SK-N-SH treated with all-trans-retinoic acid at 6 μM for 48 hours (cell line): ENCODE measurements at regions not wholly inside any gene's neighbourhood (a gene's known extent, or its start where the extent isn't known, plus 50 kb on each side); places are given as distances from the start of the nearest gene placed in this dataset.

Experiments
- CSDC2 ChIP-seq: fragments of 250-450 bp; sonication (Bioruptor Pico); IDR thresholded peaks from 2 replicates; pipeline ENCODE4 v1.5.0; 2020; ENCODE audit warnings: mild to moderate bottlenecking, moderate library complexity
- ISL1 ChIP-seq: fragments of 250-450 bp; sonication (Bioruptor Pico); IDR thresholded peaks from 2 replicates; pipeline ENCODE4 v2.1.2; 2022; ENCODE audit warnings: mild to moderate bottlenecking, moderate library complexity
- RARB ChIP-seq: fragments of 250-450 bp; sonication (Bioruptor Pico); IDR thresholded peaks from 2 replicates; pipeline ENCODE4 v1.8.0; 2021; ENCODE audit warnings: mild to moderate bottlenecking, moderate library complexity
- TCF4 ChIP-seq: fragments of 250-450 bp; sonication (Bioruptor Pico); IDR thresholded peaks from 2 replicates; pipeline ENCODE4 v1.8.0; 2021; ENCODE audit warnings: mild to moderate bottlenecking, moderate library complexity, borderline replicate concordance
- TOX ChIP-seq: fragments of 250-450 bp; sonication (Bioruptor Pico); IDR thresholded peaks from 2 replicates; pipeline ENCODE4 v1.8.0; 2021; ENCODE audit warnings: mild to moderate bottlenecking, moderate library complexity, borderline replicate concordance
- ZFP30 ChIP-seq: fragments of 450-650 bp; formaldehyde crosslinking; IDR thresholded peaks from 2 replicates; pipeline ENCODE4 v1.5.0; 2022; ENCODE audit warnings: mild to moderate bottlenecking, moderate library complexity
- ZNF565 ChIP-seq: fragments of 450-650 bp; formaldehyde crosslinking; conservative IDR thresholded peaks from 2 replicates; pipeline ENCODE4 v1.5.0; 2020; ENCODE audit warnings: low read depth, mild to moderate bottlenecking, moderate library complexity
- ZNF70 ChIP-seq: fragments of 450-650 bp; formaldehyde crosslinking; IDR thresholded peaks from 2 replicates; pipeline ENCODE4 v1.5.0; 2020; ENCODE audit warnings: mild to moderate bottlenecking, moderate library complexity
- TF ChIP-seq, protein P1 (sequence below): fragments of 250-450 bp; sonication (Bioruptor Pico); IDR thresholded peaks from 2 replicates; pipeline ENCODE4 v1.8.0; 2020; ENCODE audit warnings: mild to moderate bottlenecking, moderate library complexity, borderline replicate concordance

DNA sequence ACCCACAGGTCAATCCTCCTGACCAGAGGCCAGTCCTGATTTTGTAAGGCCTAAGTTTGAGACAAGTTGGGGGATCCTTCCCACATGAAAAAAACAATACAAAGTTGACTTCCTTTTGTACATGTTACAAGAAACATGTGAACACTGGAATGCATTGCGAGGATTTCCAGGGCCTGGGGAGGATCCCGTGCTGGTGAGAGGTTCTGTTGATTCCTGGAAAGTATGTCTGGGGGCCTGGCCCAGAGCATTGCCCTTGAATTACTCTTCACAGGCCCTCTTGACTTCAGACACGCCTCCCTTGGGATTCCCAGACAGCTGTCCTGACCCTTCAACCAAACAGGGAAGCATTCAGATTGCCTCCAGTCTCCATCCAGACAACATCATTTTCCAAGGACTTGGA lies 234.2 kb upstream of the IRX2 start:
- TF ChIP-seq TCF4 (CRISPR knock-in tag) = no peak
- no peak for TF ChIP-seq CSDC2
- TF ChIP-seq, protein P1, sequence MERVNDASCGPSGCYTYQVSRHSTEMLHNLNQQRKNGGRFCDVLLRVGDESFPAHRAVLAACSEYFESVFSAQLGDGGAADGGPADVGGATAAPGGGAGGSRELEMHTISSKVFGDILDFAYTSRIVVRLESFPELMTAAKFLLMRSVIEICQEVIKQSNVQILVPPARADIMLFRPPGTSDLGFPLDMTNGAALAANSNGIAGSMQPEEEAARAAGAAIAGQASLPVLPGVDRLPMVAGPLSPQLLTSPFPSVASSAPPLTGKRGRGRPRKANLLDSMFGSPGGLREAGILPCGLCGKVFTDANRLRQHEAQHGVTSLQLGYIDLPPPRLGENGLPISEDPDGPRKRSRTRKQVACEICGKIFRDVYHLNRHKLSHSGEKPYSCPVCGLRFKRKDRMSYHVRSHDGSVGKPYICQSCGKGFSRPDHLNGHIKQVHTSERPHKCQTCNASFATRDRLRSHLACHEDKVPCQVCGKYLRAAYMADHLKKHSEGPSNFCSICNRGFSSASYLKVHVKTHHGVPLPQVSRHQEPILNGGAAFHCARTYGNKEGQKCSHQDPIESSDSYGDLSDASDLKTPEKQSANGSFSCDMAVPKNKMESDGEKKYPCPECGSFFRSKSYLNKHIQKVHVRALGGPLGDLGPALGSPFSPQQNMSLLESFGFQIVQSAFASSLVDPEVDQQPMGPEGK (CRISPR knock-in tag) = no peak
- no peak for TF ChIP-seq TOX (CRISPR knock-in tag)
- TF ChIP-seq ZFP30 = no peak
- no peak for TF ChIP-seq RARB (CRISPR knock-in tag)
- TF ChIP-seq ZNF70 (CRISPR knock-in tag) = no peak
- TF ChIP-seq ZNF565 (CRISPR knock-in tag) = no peak
- no peak for TF ChIP-seq ISL1
